Activated naive CD8-positive, alpha-beta T cell treated with anti-CD3 and anti-CD28 coated beads, Interleukin-2, amount 50 U/mL, for 24 hours (primary cell): ENCODE measurements at regions not wholly inside any gene's neighbourhood (a gene's known extent, or its start where the extent isn't known, plus 50 kb on each side); places are given as distances from the start of the nearest gene placed in this dataset.

ENCODE experiments used
- ATAC-seq: fragments of 150-1000 bp; cut with Tn5 transposase; one replicate; pipeline ENCODE4 v1.10.0; 2021
- DNase-seq: peaks from one replicate; pipeline ENCODE4 v3.0.0; 2021
- H3K27ac Mint-ChIP-seq: one replicate; pipeline ENCODE4 v1.8.0; 2021; ENCODE audit warnings: mild to moderate bottlenecking, mixed read lengths
- H3K27me3 Mint-ChIP-seq: one replicate; pipeline ENCODE4 v1.8.0; 2021; ENCODE audit warnings: mixed read lengths
- H3K36me3 Mint-ChIP-seq: one replicate; pipeline ENCODE4 v1.8.0; 2021; ENCODE audit warnings: low read depth, mixed read lengths
- H3K4me1 Mint-ChIP-seq: one replicate; pipeline ENCODE4 v1.8.0; 2021; ENCODE audit warnings: mixed read lengths
- H3K4me3 Mint-ChIP-seq: one replicate; pipeline ENCODE4 v1.8.0; 2021; ENCODE audit warnings: mild to moderate bottlenecking, moderate library complexity, mixed read lengths
- H3K9me3 Mint-ChIP-seq: one replicate; pipeline ENCODE4 v1.8.0; 2021; ENCODE audit warnings: mixed read lengths

- Mint-ChIP-seq H3K4me1 (no peaks in the 10 kb centered on the region), H3K9me3 (no peaks in the 10 kb centered on the region), H3K36me3 (no peaks in the 10 kb centered on the region), H3K27ac (no peak overlapping the region), H3K27me3 (no peaks in the 10 kb centered on the region), H3K4me3 (no peak overlapping the region)
- DNase-seq (no peak), ATAC-seq (no peak)
Observed at GRCh38 chr5:135242866-135243555, 156.0 kb downstream of the MACROH2A1 start.

DNA sequence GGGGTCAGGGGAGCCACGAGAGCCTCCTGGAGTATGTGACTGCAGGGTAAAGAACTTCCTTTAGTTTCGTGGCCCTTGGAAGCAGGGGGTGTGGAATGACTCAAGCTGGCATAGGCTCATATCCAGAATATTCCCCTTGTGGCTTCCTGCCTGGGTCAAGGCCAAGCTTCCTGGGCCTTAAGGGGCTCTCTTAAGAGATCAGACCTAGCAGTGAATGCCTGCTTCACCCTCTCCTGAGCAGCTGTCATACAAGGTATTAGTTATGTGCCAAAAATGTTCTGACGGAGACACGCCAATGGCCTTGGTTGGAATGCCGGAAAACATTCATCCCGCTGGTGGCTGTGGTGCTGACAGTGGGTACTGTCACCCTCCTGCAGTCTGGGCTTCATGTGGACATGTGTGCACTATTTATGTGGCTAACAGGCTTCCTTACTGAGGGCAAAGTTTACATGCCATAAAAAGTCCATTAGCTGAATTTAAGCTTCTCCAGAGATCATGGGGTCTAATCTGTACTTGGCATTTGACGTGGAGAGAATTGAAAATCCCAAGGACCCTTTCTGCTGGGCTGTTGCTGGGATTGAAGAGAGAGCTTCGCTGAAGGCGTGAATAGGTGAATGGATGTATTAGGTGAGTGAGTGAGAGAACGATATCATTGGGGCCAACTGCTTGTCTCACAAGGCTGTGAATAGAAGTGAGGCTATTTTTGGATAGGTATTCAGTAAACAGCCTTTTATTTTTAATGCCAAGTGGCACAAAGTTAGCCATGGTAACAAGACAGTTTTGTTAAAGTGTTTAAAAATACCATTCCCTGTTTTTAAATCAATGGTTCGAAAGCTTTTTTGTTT is 156.8 kb downstream of the MACROH2A1 start:
- H3K27me3 Mint-ChIP-seq, result no peaks in the 10 kb centered on the region
- no peaks in the 10 kb centered on the region for H3K36me3 Mint-ChIP-seq
- no peak for ATAC-seq
- H3K4me3 Mint-ChIP-seq, result no peak overlapping the region
- H3K27ac Mint-ChIP-seq, result no peak overlapping the region
- no peak for DNase-seq
- H3K9me3 Mint-ChIP-seq, result no peaks in the 10 kb centered on the region
- no peaks in the 10 kb centered on the region for H3K4me1 Mint-ChIP-seq

DNA sequence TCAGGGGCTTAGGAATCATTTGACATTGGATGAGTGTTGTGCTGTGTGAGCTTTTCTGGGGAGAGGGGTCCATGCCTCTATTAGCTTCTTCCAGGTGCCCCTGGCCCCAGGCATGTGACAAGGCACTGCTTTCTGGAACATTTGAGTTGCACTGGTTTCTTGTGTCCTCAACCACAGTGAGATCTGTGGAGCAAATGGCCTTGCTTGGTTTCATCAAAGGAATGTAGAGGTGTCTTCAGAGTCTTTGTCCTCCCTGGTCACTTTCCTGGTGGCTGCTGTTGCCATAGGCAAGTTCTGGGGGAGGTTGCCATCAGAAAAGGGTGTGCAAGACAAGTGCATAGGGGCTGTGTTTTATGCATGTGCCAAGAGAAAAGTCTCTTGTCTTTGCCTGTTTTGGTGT is 157.5 kb downstream of the MACROH2A1 start:
- no peaks in the 10 kb centered on the region for H3K36me3 Mint-ChIP-seq
- no peak overlapping the region for H3K4me3 Mint-ChIP-seq
- no peak overlapping the region for H3K27ac Mint-ChIP-seq
- DNase-seq, result no peak
- no peak for ATAC-seq
- H3K4me1 Mint-ChIP-seq, result no peaks in the 10 kb centered on the region
- no peaks in the 10 kb centered on the region for H3K9me3 Mint-ChIP-seq
- no peaks in the 10 kb centered on the region for H3K27me3 Mint-ChIP-seq

GRCh38 chr5:135240781-135241360 is 158.2 kb downstream of the MACROH2A1 start:
- H3K27ac Mint-ChIP-seq, result no peak overlapping the region
- no peak overlapping the region for H3K4me3 Mint-ChIP-seq
- DNase-seq, result no peak
- no peaks in the 10 kb centered on the region for H3K9me3 Mint-ChIP-seq
- H3K27me3 Mint-ChIP-seq, result no peaks in the 10 kb centered on the region
- no peaks in the 10 kb centered on the region for H3K36me3 Mint-ChIP-seq
- ATAC-seq, result no peak
- H3K4me1 Mint-ChIP-seq, result no peaks in the 10 kb centered on the region

- Mint-ChIP-seq H3K27ac (no peak overlapping the region), H3K9me3 (no peaks in the 10 kb centered on the region), H3K36me3 (no peaks in the 10 kb centered on the region), H3K4me3 (no peak overlapping the region), H3K27me3 (no peaks in the 10 kb centered on the region), H3K4me1 (no peaks in the 10 kb centered on the region)
- DNase-seq, result no peak
- ATAC-seq, result no peak
Observed at GRCh38 chr5:135240283-135240633, 158.8 kb downstream of the MACROH2A1 start.

DNA sequence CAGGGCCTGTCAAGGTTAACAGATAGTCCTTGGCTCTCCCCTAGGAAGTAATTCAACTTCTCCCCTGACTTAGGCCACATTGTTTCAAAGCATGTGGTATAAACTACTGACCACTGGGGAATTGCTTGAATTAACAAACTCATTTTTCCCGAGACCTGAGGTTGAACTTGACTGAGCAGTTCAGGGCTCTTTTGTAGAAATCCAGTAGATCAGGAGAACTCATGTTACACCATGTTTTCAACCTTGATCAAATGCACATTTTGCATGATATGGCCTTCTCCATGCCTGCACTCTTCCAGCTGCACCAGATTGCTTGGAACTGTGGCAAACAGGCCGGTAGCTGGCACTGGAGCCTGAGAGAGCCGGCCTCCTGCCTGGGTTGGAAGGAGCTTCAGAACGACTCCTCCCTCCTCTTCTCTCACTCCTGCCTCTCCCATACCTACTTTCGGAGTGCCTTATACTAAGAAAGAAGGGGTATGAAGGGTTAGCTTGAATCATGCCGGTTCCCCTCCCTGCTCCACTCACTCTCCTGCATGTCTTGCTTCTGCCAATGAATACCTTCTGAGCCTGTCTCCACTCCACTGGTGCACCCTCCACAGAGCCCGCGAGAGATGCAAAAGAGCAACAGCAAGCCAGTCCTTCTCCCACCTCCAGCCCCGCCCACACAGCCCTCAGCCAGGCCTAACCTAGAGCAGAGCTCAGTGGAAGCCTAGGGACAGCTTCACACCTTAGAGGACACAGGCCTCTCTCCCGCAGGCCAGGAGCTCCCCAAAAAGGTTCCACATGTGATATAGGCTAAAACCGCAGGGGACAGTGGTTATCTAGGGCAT is 159.4 kb downstream of the MACROH2A1 start:
- ATAC-seq, result no peak
- no peak for DNase-seq
- Mint-ChIP-seq H3K4me3 (no peak overlapping the region), H3K27me3 (no peaks in the 10 kb centered on the region), H3K4me1 (no peaks in the 10 kb centered on the region), H3K27ac (no peak overlapping the region), H3K9me3 (no peaks in the 10 kb centered on the region), H3K36me3 (no peaks in the 10 kb centered on the region)

DNA sequence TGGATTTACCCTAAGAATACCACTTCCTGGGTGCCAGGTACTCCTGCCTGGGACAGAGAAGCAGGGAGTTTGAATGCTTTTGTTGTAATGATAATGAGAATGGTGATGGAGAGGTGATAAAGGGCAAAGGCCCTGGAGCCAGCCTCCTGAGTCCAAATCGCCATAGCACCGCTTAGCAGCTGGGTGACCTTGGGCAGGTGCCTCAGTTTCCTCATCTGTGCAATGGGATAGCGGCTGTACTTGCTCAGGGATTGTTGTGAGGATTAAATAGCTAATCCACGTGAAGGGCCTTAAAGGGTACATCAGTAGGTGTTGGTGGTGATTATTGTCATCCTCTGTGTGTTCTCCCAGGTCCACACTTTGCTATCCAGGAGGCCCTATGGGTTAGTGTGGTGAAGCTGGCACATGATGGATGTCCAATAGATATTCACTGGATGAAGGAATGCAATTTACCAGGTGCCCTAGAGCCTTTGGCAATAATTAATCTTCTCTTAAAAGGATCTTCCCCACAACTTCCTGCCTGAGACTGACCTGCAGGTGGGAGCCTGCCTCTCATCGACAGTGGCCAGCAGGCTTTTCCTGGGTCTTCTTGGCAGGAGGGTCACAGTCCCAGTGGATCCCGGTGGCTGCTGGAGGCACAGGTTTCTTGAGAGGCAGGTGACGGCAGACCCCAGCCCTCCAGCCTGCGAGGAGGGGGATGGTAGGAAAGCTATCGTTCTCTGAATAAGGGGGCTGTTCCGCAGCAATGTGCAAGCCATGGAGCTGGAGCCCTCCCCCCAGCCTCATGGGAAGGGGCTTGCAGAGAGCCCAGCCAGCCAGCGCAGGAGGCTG is 160.2 kb downstream of the MACROH2A1 start:
- no peaks in the 10 kb centered on the region for H3K4me1 Mint-ChIP-seq
- H3K9me3 Mint-ChIP-seq, result no peaks in the 10 kb centered on the region
- H3K27ac Mint-ChIP-seq, result no peak overlapping the region
- H3K36me3 Mint-ChIP-seq, result no peaks in the 10 kb centered on the region
- no peak for DNase-seq
- no peak for ATAC-seq
- no peaks in the 10 kb centered on the region for H3K27me3 Mint-ChIP-seq
- no peak overlapping the region for H3K4me3 Mint-ChIP-seq

GRCh38 chr5:135237748-135238103 is 161.3 kb downstream of the MACROH2A1 start:
- H3K36me3 Mint-ChIP-seq, result no peaks in the 10 kb centered on the region
- H3K4me1 Mint-ChIP-seq, result no peaks in the 10 kb centered on the region
- no peaks in the 10 kb centered on the region for H3K27me3 Mint-ChIP-seq
- H3K9me3 Mint-ChIP-seq, result no peaks in the 10 kb centered on the region
- no peak for DNase-seq
- no peak overlapping the region for H3K4me3 Mint-ChIP-seq
- no peak for ATAC-seq
- no peak overlapping the region for H3K27ac Mint-ChIP-seq

DNA sequence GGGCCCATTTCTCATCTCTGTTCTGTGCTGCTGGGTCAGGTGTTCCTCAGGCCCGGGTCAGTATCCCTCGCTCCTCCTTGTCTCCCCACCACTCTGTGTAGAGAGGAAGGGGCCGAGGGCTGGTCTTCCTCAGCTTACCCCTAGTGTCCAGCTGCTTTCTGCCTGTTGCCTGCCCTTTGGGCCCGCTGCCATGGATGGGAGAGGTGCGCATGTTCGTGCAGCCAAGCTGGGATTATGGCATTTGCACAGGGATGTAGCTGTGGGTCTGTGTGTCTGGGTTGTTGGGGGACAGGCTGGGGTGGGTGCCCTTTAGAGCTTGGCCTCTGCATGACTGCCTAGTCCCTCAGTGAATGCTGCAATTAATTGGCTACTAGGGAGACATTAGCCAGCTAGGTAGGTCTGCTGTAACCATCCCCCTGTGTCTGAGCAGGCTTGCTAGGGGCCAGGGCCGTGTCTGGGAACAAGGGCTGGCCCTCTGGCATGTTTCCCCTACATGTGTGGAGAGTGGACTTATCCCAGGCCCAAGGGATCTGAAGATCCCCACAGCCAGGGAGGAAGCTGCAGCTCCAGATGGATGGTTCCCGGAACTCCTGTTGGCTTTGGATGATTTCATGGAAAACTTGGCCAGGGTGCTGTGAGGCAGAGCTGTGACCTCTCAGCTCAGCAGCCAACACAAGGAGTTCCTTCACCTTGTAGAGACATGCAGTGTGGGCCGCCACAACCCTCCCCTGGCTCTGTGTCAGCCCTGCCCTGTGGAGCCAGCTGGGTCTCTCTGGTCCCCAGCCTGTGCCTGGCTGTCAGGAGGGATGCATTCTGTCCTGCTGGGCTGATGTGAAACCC is 161.9 kb downstream of the MACROH2A1 start:
- Mint-ChIP-seq H3K27me3 (no peaks in the 10 kb centered on the region), H3K27ac (no peak overlapping the region), H3K4me1 (no peaks in the 10 kb centered on the region), H3K36me3 (no peaks in the 10 kb centered on the region), H3K4me3 (no peak overlapping the region), H3K9me3 (no peaks in the 10 kb centered on the region)
- DNase-seq, result no peak
- ATAC-seq, result no peak

- ATAC-seq (no peak), DNase-seq (no peak)
- H3K36me3 Mint-ChIP-seq, result no peaks in the 10 kb centered on the region
- H3K4me3 Mint-ChIP-seq, result no peak overlapping the region
- H3K9me3 Mint-ChIP-seq, result no peaks in the 10 kb centered on the region
- no peaks in the 10 kb centered on the region for H3K27me3 Mint-ChIP-seq
- H3K4me1 Mint-ChIP-seq, result no peaks in the 10 kb centered on the region
- no peak overlapping the region for H3K27ac Mint-ChIP-seq
Observed at GRCh38 chr5:135236228-135236907, 162.7 kb downstream of the MACROH2A1 start.

GRCh38 chr5:135235551-135236227 is 163.3 kb downstream of the MACROH2A1 start:
- Mint-ChIP-seq H3K4me3 (no peak overlapping the region), H3K27me3 (no peaks in the 10 kb centered on the region), H3K4me1 (no peaks in the 10 kb centered on the region), H3K36me3 (no peaks in the 10 kb centered on the region), H3K27ac (no peak overlapping the region), H3K9me3 (no peaks in the 10 kb centered on the region)
- DNase-seq (no peak), ATAC-seq (no peak)

- Mint-ChIP-seq H3K9me3 (no peaks in the 10 kb centered on the region), H3K27ac (no peak overlapping the region), H3K4me1 (no peaks in the 10 kb centered on the region), H3K4me3 (no peak overlapping the region), H3K36me3 (no peaks in the 10 kb centered on the region), H3K27me3 (no peaks in the 10 kb centered on the region)
- DNase-seq (no peak), ATAC-seq (no peak)
Observed at GRCh38 chr5:135234666-135235401, 164.2 kb downstream of the MACROH2A1 start.
